Right ventricle myocardium inferior (tissue), 1 donor: ENCODE measurements at regions not wholly inside any gene's neighbourhood (a gene's known extent, or its start where the extent isn't known, plus 50 kb on each side); places are given as distances from the start of the nearest gene placed in this dataset.
"Not testable (repeated sequence)": the region's sequence is repeated elsewhere in the genome, so short reads cannot be mapped to it uniquely, and the experiment has no call there.

Source experiments
- ATAC-seq: fragments of 200-7000 bp; cut with Tn5 transposase; one replicate; pipeline ENCODE4 v1.9.1; 2020; ENCODE audit warnings: mild to moderate bottlenecking, moderate library complexity
- DNase-seq: peaks from one replicate; pipeline ENCODE4 v3.0.0; 2021; ENCODE audit errors: missing footprints
- intact Hi-C: fragments of 100-400 bp; cut with DNase I; formaldehyde crosslinking; loops from one replicate; pipeline ENCODE4 v1.11.0; 2022
- donor health status: DM: no; HTN: yes; CAD: no; lungs with severe emphysema.

GRCh38 chr14:88980907-88981306 is 156.5 kb downstream of the TTC8 start:
- DNase-seq, intact Hi-C loops, ATAC-seq: not testable (repeated sequence)

GRCh38 chr14:88981948-88982347 is 157.5 kb downstream of the TTC8 start:
- ATAC-seq (no peak), DNase-seq (no peak)
- intact Hi-C loops = no loop called here

- ATAC-seq (no peak), DNase-seq (no peak)
- intact Hi-C loops = no loop called here
These were observed 159.3 kb downstream of the TTC8 start for GRCh38 chr14:88983755-88984154.

GRCh38 chr14:88985654-88986053 is 161.2 kb downstream of the TTC8 start:
- intact Hi-C loops = no loop called here
- DNase-seq = no peak
- no peak for ATAC-seq

GRCh38 chr14:88986146-88986841 is 161.8 kb downstream of the TTC8 start:
- ATAC-seq (no peak), DNase-seq (no peak)
- intact Hi-C loops = no loop called here

GRCh38 chr14:88986908-88987307 is 162.5 kb downstream of the TTC8 start:
- DNase-seq, intact Hi-C loops, ATAC-seq: not testable (repeated sequence)

GRCh38 chr14:88987516-88987915 is 163.1 kb downstream of the TTC8 start:
- ATAC-seq = no peak
- intact Hi-C loops = no loop called here
- no peak for DNase-seq

GRCh38 chr14:88989911-88990310 is 165.5 kb downstream of the TTC8 start:
- no peak for DNase-seq
- intact Hi-C loops = no loop called here

GRCh38 chr14:88990856-88991255 is 166.4 kb downstream of the TTC8 start:
- DNase-seq (no peak), ATAC-seq (no peak)
- intact Hi-C loops = no loop called here

More at GRCh38 chr14:88989911-88990310, 165.5 kb downstream of the TTC8 start:
- ATAC-seq = no peak

GRCh38 chr14:88992011-88992410 is 167.6 kb downstream of the TTC8 start:
- intact Hi-C loops = no loop called here
- no peak for ATAC-seq
- DNase-seq = no peak

GRCh38 chr14:88993946-88994345 is 169.5 kb downstream of the TTC8 start:
- intact Hi-C loops = no loop called here

GRCh38 chr14:88995437-88996198 is 171.2 kb downstream of the TTC8 start:
- ATAC-seq = no peak
- DNase-seq = no peak
- intact Hi-C loops = no loop called here

More at GRCh38 chr14:88993946-88994345, 169.5 kb downstream of the TTC8 start:
- no peak for ATAC-seq
- DNase-seq = no peak

GRCh38 chr14:88998027-88998426 is 173.6 kb downstream of the TTC8 start:
- no peak for ATAC-seq
- intact Hi-C loops = no loop called here

GRCh38 chr14:88999137-88999536 is 174.7 kb downstream of the TTC8 start:
- intact Hi-C loops = no loop called here
- no peak for DNase-seq
- ATAC-seq = no peak

More at GRCh38 chr14:88998027-88998426, 173.6 kb downstream of the TTC8 start:
- DNase-seq = no peak

- DNase-seq (no peak), ATAC-seq (no peak)
- intact Hi-C loops = no loop called here
These were observed 175.8 kb downstream of the TTC8 start for GRCh38 chr14:89000007-89000942.

GRCh38 chr14:89004166-89004565 is 179.7 kb downstream of the TTC8 start:
- intact Hi-C loops = no loop called here
- ATAC-seq = no peak
- no peak for DNase-seq

GRCh38 chr14:89007906-89008305 is 183.5 kb downstream of the TTC8 start:
- DNase-seq = no peak
- intact Hi-C loops = no loop called here
- no peak for ATAC-seq

GRCh38 chr14:89011355-89012281 is 187.2 kb downstream of the TTC8 start:
- intact Hi-C loops = no loop called here
- no peak for DNase-seq
- no peak for ATAC-seq
